ENCODE measurements at regions not wholly inside any gene's neighbourhood (a gene's known extent, or its start where the extent isn't known, plus 50 kb on each side); places are given as distances from the start of the nearest gene placed in this dataset.
"Not testable (repeated sequence)": the region's sequence is repeated elsewhere in the genome, so short reads cannot be mapped to it uniquely, and the experiment has no call there.

DNA sequence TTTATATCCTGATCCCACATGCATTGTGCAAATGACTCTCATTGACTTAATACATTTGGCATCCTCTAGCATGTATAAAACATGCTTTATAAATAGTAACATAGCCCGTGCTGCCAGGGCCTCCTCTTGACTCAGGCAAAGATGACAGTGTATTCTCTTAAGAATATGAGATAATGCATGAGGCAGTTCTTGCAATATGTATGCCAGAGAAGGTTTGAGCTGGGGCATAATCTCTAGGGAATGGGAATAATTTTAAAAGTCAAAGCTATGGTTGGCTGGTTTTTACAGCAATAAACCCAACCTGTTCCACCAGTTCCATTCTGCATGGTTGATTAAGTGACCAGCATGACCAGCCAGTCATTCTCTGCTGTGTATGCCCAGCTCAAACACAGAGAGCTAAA lies 179.0 kb upstream of the PFN2 start:
- DNase-seq, result no peak

DNA sequence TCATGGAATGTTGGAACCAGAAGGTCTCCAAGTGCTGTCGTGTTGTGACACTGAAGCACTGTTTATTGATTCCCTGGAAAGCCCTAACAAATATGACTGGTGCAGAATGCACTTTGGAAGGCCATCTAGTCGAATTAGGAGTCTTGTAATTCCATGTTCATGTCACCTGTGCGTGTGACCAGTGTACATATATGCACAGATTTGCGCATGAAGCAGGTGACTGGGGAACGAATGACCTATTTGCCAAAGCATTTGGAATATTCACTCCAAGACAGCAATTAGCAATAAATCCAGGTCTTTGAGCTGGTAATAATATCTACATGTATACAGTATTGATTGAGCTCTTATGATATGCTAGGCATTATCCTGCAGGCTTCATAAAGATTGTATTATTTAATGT lies 177.5 kb upstream of the PFN2 start:
- no peak for DNase-seq

- no peak for DNase-seq
Measured at GRCh38 chr3:150147776-150148175, 177.1 kb upstream of the PFN2 start.

GRCh38 chr3:150146991-150147761 lies 176.5 kb upstream of the PFN2 start:
- DNase-seq, result no peak

- no peak for DNase-seq
Measured at GRCh38 chr3:150145659-150146058, 175.0 kb upstream of the PFN2 start.

- DNase-seq, result no peak
Measured at GRCh38 chr3:150144191-150144708, 173.6 kb upstream of the PFN2 start.

GRCh38 chr3:150142936-150143335 lies 172.2 kb upstream of the PFN2 start:
- no peak for DNase-seq

DNA sequence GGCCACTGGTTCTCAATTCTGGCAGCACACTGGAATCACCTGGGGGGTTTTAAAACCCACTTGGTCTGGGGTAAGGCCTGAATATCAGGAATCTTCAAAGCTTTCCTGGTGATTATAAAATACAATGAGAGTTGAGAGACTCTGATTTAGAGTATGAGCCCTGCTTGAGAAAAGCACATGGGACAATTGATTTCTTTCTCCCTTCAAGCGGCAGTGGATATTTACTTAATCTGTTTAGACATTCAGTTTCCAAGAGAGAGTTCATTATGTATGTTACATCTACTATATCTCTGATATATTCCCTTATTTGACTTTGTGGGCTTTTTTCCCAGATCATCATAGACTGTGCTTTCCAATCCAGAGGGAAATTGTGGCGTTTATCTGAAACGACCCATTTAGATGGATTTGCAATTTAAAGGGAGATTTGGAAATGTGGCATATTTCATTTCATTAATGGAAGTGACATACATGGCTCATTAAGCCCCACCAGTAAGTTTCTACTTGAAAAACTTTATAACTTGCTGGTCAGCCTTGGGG lies 171.2 kb upstream of the PFN2 start:
- no peak for DNase-seq

DNA sequence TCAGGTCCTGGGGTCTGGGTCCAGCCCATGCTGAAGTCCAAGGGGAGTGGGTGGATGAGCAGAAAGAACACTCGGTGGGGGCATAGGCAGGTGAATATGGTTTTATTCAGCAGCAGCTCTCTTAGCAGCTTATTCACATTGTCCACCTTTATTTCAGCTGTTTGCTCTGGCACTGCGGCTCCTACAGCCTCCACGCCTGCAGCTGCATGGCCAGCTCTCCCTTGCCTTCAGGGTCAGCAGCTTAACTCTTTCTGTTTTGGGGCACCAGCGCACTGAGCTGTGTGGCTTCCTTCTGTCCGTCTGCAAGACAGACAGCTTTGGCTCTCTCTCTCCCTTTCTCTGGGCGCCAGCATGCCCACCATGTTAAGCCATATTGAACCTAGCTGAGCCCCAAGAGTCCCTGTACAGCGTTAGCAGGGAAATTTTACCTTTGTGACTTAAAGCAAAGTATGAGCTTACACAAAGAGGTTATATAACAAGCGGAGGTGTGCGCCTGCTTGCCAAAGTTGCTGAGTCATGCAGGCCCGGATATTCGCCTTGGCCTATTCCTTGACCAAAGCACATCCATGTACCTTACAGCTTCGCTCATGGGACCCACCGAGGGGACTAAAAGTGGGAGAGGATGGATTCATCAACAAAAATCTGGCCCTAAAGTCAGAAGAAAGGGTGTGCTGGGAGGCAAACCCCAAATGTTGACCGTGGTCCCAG lies 170.1 kb upstream of the PFN2 start:
- DNase-seq, result no peak

GRCh38 chr3:150138824-150139223 lies 168.1 kb upstream of the PFN2 start:
- DNase-seq, result no peak

DNA sequence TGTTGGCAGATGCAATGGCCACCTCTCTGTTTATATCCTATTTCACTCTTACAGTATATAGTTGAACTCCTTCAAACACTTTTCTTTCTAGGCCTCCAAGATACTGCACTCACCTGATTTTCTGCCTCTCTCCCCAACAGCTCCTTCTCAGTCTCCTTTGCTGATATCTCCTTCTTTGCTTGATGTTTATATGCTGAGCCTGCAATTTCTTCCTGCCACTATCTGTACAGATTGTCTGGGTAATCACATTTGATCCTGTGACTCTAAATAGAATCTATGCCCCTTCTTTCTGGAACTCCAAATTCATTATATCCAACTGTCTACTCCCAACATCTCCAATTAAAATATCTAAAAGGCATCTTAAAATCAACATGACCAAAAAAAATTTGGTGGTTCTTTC lies 165.5 kb upstream of the PFN2 start:
- no peak for DNase-seq

DNA sequence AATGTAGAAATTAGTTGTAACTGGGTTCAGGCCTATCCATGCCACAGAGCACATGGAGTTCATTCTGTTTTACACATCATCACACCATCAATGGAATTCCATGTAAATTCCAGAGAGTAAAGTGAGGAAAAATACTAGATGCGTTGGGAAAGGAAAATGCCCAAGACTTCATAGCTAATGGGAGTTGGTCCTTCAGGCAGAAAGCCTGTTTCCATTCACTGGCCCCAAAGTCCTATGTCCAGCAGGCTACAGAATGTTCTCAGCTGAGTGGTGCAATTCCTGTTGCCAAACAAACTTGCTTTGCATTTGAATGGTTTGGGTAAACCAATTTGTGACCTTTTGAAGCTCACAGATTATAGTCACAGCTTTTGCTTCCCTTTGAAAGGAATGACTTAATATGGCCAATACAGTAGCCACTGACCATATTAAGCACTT lies 164.6 kb upstream of the PFN2 start:
- no peak for DNase-seq

- DNase-seq, result no peak
Measured at GRCh38 chr3:150133293-150133692, 162.6 kb upstream of the PFN2 start.

DNA sequence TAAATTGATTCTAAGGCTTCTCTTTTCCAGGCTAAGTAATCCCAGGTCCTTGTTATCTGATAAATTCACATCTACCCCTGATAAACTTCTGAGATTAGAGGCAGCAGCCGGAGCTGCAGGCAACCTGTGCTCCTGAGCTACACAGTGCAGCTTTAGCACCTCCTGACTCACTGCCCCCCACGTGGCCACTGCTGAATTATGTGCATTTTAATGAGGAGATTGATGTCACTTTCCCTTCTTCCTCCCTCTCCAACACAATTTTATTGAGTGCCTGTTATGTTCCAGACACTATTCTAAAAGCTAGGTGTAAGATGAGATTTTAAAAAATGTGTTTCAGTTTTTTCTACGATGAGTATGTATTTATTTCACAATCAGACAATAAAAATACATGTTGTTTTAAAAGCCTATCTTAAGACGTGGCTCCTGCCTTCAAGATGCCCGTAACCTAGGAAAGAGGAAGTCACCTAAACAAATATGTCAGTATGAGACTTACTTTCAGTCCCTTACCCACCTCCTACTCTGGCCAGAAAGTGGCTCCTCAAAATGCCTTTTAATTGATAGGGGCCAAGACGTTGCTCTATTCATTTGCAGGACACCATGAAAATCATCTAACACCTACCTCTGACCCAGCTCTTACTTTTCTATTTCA lies 161.5 kb upstream of the PFN2 start:
- no peak for DNase-seq

DNA sequence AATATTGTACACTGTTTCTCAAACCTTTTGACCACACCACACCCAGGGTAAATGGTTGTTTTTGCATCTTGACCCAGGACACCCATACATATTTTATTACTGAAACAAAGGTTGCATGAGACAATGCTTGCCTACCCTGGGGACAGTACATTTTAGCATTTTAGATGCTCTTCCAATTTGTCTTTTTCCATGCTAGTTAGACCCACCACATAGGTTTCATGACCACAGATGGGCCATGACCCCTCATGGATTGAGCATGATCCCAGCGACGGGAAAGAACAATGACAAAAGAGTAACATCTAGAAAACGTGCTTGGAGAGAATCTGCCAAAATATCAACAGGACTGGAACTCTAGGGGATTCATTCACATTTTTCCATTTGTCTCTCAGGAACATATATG lies 161.0 kb upstream of the PFN2 start:
- DNase-seq, result no peak

GRCh38 chr3:150130404-150131100 lies 159.9 kb upstream of the PFN2 start:
- no peak for DNase-seq

DNA sequence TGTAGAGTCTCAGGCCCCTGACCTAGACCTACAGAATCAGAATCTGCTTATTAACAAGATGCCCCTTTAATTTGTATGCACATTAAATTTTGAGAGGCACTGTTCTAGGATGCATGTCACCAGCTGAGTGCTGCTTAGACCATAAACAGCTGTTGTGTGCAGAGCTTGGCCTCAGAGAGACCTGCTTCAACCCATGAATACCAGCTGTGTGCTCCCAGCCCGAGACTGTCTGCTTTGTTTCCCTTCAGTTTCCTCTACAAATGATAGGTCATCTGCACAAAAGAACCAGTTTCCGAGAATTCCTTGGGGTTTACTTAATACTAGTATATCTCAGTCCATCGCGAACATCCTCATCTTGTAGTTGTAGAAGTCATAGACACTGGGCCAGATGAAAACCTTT lies 158.5 kb upstream of the PFN2 start:
- no peak for DNase-seq

- no peak for DNase-seq
Measured at GRCh38 chr3:150128126-150128525, 157.4 kb upstream of the PFN2 start.

- no peak for DNase-seq
Measured at GRCh38 chr3:150127011-150127490, 156.4 kb upstream of the PFN2 start.

- no peak for DNase-seq
Measured at GRCh38 chr3:150124142-150124541, 153.4 kb upstream of the PFN2 start.

DNA sequence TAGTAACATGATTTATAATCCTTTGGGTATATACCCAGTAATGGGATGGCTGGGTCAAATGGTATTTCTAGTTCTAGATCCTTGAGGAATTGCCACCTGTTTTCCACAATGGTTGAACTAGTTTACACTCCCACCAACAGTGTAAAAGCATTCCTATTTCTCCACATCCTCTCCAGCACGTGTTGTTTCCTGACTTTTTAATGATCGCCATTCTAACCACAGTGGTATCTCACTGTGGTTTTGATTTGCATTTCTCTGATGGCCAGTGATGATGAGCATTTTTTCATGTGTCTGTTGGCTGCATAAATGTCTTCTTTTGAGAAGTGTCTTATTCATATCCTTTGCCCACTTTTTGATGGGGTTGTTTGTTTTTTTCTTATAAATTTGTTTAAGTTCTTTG lies 152.6 kb upstream of the PFN2 start:
- DNase-seq, result not testable (repeated sequence)

GRCh38 chr3:150118219-150118618 lies 147.5 kb upstream of the PFN2 start:
- no peak for DNase-seq

DNA sequence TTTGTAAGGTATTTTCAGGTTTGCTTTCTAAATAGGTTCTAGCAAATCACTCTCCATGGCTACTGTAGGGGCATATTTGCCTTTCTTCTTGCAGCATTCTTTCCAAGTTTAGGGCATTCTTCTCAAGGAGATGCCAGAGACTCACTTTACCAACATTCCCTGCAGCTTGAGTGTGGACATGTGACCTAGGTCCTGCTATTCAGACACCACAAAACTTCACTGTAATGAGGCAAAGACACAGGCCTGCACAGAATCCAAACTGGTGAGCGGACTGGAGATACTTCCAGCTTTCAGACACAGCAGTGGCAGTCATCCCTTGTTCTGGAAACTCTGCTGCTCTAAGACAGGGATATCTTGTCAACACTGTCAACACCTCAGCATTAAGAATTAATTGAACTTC lies 146.4 kb upstream of the PFN2 start:
- DNase-seq, result no peak
